Fibroblast of villous mesenchyme (primary cell): ENCODE measurements at regions not wholly inside any gene's neighbourhood (a gene's known extent, or its start where the extent isn't known, plus 50 kb on each side); places are given as distances from the start of the nearest gene placed in this dataset.
"Not testable (repeated sequence)": the region's sequence is repeated elsewhere in the genome, so short reads cannot be mapped to it uniquely, and the experiment has no call there.

Experiments used
- DNase-seq: peaks from one replicate; pipeline ENCODE4 v3.0.0-alpha.2; 2010; ENCODE audit warnings: low read depth
- H3K4me3 ChIP-seq: 2 replicates; pipeline ENCODE4 v1.5.1; 2011; ENCODE audit warnings: low read depth, mild to moderate bottlenecking, low read length

DNA sequence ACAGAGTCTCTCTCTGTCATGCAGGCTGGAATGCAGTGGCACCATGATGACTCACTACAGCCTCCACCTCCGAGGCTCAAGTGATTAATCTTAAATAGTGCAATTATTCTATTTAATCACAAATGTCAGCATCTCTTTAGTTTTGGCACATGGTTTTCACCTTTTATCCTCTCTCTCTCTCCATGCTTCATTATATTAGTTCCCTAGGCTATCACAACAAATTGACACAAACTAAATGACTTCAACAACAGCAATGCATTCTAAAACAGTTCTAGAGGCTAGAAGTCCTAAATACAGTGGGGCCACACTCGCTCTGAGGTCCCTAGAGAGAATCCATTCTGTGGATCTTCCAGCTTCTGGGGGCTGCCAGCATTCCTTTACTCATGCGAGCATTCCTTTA, 178.2 kb upstream of the ZNG1F start:
- not testable (repeated sequence) for H3K4me3 ChIP-seq, DNase-seq

DNA sequence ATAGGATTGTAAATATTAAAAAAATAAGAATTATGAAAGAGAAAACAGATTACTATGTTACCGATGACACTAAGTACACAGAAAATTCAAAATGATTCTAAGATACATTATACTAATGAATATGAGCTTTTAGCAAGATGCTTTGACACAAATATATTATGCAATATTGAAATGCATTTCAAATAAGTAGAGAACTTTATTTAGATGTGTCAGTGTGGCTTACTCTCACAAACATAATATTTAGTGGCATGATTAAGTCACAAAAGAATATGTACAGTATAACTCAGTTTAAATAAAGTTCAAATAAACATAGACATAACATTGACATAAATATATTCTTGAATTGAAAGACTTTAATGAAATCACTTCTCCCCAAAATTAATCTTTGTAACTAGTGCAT, 172.7 kb upstream of the ZNG1F start:
- H3K4me3 ChIP-seq, DNase-seq: not testable (repeated sequence)

DNA sequence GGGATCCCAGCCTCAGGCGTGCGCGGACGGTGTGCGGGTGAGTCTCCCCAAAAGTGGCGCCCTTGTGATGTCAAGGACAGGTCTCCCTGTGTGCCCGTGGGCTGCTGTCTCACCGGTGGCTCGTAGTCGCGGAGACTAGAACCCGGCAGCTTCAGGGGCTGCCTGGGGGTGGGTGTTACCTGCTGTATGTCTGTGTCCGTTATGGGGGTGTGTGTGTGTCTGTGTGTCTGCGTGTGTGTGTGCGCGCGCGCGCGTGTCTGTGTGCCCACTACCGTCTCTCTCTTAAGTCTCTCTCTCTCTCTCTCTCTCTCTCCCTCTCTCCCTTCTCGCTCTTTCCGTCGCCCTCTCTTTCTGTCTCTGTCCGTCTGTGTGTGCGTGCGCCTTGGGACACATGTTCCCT, 170.0 kb upstream of the ZNG1F start:
- DNase-seq, result peak; percentile 42
- H3K4me3 ChIP-seq, result peak overlapping the region; percentile 72

DNA sequence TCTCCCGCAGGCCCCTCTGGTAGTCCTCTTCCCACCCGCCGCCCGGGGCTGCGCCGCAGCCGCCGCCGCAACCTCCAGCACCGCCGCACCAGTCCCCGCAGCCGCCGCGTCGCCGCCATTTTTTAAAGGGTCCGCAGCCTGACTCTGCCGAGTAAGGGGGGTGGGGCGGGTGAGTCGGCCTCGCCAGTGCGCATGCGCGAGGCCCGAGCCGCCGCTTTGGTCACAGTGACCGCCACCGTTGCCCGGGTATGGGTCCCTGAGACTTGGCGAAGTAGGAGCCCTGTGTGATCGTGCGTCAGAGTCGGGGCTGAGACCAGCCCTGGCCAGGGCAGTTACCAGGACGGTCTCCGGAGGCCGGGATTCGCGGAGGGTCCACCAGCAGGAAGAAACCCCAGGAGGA, 169.6 kb upstream of the ZNG1F start:
- DNase-seq, result peak; percentile 61
- peak overlapping the region; percentile 72 for H3K4me3 ChIP-seq

DNA sequence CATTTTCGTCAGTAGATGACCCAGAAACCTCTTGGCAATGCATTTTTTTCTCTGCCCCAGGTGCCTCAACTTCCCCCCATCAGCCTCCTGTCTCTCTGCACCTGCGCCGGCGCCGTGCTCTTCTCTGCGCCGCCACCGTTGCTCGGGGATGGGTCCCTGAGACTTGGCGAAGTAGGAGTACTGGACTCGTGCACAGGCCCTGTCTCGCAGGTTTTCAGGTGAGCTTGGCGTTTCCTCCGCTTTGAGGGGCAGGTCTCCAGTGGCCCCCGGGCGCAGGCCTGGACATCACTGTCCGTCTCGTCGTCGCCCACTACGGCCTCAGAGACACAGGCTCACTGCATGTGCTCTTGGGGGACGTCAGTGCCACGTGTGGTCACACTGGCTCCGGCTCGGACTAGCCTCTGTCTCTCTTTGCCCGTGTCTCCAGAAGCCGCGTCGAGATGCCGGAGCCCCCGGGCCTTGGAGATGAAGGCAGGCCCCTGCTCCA, 168.8 kb upstream of the ZNG1F start:
- peak overlapping the region; percentile 72 for H3K4me3 ChIP-seq
- not testable (repeated sequence) for DNase-seq

DNA sequence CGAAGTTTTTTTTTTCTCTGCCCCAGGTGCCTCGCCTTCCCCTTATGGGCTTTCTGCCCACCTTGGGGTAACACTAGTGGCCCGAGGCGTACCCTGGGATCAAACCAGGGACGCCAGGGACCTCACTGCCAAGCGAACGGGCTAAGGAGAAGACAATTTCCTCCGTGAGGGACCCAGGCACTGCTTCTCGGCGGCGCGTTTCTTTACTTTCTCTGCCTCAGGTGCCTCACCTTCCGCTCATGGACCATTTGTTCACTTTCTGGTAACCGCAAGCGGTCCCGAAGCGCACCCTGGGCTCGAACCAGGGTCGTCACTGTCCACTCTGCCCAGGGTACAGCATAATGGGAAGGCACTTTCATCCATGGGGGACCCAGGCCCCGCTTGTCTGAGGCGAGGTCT, 168.2 kb upstream of the ZNG1F start:
- DNase-seq, H3K4me3 ChIP-seq: not testable (repeated sequence)

DNA sequence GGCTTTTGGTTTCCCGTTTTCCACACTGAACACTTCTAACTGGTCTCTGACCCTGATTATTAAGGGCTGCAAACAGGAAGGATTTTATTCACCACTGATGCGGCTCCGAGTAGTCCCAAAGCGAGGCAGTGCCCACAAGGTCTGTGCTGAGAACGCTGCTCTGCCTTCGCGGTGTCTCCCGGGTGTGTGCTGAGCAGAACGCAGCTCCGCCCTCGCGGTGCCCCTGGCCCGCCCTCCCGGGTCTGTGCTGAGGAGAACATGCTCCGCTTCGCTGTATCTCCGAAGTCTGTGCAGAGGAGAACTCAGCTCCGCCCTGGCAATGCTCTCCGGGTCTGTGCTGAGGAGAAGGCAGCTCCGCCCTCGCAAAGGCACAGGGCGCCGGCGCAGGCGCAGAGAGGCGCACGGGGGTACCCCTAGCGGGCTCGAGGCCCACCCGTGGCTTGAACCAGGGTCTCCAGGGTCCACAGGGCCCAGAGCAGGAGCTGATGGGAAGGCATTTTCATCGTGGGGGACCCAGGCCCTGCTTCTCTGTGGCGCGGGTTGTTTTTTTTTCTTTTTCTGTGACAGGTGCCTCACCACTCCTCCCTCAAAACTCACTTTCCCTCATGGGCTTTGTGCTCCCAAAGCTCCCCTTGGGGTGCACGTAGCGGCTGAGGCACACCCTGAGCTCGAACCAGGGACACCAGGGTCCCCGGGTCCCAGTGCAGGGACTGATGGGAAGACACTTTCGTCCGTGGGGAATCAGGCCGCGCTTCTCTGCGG, 167.7 kb upstream of the ZNG1F start:
- DNase-seq, result peak; percentile 71
- peak overlapping the region; percentile 32 for H3K4me3 ChIP-seq

DNA sequence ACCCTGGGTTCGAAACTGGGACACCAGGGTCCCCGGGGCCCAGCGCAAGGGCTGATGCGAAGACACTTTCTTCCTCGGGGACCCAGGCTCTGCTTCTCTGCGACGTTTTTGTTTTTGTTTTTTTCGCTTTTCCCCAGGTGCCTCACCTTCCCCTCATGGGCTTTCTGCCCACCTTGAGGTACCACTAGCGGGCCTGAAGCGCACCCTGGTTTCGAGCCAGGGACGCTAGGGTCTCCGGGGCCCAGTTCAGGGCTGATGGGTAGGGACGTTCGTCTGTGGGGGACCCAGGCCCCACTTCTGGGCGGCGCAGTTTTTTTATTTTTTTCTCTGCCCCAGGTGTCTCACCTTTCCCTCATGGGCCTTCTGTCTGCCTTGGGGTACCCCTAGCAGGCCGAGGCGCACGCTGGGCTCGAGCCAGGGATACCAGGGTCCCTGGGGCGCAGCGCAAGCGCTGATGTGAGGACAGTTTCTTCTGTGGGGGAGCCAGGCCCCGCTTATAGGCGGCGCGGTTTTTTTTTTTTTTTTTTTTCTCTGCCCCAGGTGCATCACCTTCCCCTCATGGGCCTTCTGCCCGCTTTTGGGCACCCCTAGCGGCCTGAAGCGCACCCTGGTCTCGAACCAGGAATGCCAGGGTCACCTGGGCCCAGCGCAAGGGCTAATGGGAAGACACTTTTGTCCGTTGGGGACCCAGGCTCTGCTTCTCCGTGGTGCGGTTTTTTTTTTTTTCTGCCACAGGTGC, 166.8 kb upstream of the ZNG1F start:
- DNase-seq, H3K4me3 ChIP-seq: not testable (repeated sequence)

DNA sequence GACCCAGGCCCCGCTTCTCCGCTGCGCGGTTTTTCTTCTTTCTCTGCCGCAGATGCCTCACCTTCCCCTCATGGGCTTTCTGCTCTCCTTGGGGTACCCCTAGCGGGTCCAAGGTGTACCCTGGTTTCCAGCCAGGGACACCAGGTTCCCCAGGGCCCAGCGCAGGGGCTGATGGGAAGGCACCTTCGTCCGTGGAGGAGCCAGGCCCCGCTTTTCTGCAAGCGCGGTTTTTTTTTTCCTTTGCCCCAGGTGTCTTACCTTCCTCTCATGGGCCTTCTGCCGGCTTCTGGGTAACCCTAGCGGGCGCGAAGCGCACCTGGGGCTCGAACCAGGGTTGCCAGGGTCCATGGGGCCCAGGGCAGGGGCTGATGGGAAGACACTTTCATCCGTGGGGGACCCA, 165.9 kb upstream of the ZNG1F start:
- not testable (repeated sequence) for DNase-seq, H3K4me3 ChIP-seq

DNA sequence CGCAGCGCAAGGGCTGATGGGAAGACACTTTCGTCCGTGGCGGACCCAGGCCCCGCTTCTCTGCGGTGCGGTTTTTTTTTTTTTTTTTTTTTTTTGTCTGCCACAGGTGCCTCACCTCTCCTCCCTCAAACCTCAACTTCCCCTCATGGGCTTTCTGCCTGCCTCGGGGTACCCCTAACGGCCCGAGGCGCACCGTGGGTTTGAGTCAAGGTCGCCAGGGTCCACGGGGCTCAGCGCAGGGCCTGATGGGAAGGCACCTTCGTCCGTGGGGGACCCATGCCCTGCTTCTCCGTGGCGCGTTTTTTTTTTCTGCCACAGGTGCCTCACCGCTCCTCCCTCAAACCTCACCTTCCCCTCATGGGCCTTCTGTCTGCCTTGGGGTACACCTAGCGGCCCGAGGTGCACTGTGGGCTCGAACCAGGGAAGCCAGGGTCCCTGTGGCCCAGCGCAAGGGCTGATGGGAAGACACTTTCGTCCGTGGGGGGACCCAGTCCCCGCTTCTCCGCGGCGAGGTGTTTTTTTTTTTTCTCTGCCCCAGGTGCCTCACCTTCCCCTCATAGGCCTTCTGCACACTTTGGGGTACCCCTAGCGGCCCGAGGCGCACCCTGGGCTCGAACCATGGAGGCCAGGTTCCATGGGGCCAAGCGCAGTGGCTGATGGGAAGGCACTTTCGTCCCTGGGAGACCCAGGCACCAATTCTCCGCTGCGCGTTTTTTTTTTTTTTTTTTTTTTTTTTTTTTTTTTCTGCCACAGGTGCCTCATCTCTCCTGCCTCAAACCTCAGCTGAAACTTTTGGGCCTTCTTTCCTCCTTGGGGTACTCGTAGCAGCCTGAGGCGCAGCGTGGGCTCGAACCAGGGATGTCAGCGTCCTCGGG, 165.2 kb upstream of the ZNG1F start:
- DNase-seq, result not testable (repeated sequence)
- H3K4me3 ChIP-seq, result peak overlapping the region; percentile 12

DNA sequence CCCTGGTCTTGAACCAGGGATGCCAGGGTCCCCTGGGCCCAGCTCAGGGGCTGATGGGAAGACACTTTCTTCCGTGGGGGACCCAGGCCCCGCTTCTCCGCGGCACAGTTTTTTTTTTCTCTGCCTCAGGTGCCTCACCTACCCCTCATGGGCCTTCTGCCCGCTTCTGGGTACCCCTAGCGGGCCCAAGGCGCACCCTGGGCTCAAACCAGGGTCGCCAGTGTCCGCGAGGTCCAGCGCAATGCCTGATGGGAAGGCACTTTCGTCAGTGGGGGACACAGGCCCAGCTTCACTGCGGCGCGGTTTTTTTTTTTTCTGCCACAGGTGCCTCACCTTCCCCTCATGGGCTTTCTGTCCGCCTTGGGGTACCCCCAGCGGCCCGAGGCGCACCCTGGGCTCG, 163.9 kb upstream of the ZNG1F start:
- not testable (repeated sequence) for H3K4me3 ChIP-seq, DNase-seq

DNA sequence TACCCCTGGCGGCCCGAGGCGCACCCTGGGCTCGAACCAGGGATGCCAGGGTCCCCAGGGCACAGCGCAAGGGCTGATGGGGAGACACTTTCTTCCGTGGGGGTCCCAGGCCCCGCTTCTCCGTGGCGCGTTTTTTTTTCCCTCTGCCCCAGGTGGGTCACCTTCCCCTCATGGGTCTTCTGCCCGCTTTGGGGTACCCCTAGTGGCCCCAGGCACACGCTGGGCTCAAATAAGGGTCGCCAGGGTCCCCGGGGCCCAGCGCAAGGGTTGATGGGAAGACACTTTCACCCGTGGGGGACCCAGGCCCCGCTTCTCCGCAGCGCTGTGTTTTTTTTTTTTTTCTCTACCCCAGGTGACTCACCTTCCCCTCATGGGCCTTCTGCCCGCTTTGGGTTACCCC, 163.3 kb upstream of the ZNG1F start:
- DNase-seq, H3K4me3 ChIP-seq: not testable (repeated sequence)

DNA sequence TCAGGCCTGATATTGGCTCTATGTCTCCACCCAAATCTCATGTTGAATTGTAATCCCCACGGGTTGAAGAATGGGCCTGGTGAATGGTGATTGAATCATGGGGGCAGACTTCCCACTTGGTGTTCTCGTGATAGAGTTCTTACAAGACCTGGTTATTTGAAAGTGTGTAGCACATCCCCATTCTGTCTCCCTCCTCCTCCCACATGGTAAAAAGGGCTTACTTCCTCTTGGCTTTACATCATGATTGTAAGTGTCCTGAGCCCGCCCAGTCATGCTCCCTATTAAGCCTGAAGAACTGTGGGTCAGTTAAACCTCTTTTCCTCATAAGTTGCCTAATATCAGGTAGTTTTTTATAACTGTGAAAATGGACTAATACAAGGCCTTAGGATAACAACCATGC, 158.8 kb upstream of the ZNG1F start:
- not testable (repeated sequence) for DNase-seq

DNA sequence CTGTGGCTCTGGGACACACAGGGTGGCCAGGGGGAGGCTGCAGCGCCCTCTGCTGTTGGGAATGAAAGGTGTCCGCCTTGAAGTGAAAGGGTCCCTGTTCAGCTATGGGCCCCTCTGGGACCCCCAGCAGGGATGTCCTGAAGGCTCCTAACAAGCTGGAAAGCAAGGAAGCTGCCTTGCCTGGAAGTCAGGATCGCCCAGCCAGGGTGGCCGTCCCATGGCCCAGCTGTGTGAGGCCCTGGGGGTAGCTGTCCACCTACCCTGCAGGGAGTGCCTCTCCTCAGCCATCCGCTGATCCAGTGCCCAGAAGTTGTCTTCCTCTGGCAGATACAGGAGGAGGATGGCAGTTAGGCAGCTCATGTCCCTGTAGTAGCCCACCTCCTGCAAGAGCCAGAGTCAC, 143.4 kb upstream of the ZNG1F start:
- H3K4me3 ChIP-seq, DNase-seq: not testable (repeated sequence)

More for the DNA sequence above, 158.8 kb upstream of the ZNG1F start:
- not testable (repeated sequence) for H3K4me3 ChIP-seq

DNA sequence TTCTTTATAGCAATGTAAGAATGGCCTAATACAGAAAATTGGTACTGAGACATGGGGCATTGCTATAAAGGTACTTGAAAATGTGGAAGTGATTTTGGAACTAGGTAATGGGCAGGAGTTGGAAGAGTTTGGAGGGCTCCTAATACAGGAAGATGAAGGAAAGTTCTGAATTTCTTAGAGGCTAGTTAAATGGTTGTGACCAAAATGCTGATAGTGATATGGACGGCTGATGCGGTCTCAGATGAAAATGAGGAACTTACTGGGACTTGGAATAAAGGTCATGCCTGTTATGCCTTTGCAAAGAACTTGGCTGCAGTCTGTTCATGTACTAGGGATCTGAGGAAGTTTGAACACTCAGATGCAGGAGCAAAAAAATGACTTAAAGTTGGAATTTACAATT, 132.2 kb upstream of the ZNG1F start:
- not testable (repeated sequence) for H3K4me3 ChIP-seq, DNase-seq

DNA sequence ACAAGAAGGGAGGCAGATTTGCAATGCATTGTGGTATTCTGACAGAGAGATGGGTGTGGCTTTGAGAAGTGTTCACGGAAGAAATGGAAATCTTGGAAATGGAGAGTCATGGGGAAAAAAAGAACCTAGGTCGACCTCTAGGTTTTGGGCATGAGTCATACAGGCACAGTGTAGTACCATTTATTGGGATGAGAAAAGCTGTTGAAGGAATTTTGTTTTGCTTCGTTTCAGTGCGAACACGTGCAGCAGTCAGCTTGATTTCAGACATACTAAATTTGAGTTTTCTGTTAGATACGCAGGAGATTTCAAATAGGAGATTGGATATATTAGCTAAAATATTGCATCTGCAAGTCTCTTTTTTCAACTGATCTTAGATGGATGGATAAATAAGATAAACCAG, 119.8 kb upstream of the ZNG1F start:
- not testable (repeated sequence) for DNase-seq, H3K4me3 ChIP-seq

DNA sequence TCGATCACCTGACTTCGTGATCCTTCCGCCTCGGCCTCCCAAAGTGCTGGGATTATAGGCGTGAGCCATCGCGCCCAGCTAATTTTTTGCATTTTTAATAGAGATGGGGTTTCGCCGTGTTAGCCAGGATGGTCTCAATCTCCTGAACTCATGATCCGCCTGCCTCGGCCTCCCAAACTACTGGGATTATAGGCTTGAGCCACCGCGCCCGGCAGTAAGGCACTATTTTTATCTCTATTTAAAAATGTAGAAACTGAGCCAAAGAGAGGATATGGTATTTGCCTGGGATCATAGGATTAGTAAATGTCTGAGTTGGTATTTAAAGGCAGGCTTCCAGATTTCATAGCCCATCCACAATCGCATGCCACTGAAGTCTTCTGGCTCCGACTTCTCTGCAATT, 96.6 kb upstream of the ZNG1F start:
- DNase-seq, H3K4me3 ChIP-seq: not testable (repeated sequence)

DNA sequence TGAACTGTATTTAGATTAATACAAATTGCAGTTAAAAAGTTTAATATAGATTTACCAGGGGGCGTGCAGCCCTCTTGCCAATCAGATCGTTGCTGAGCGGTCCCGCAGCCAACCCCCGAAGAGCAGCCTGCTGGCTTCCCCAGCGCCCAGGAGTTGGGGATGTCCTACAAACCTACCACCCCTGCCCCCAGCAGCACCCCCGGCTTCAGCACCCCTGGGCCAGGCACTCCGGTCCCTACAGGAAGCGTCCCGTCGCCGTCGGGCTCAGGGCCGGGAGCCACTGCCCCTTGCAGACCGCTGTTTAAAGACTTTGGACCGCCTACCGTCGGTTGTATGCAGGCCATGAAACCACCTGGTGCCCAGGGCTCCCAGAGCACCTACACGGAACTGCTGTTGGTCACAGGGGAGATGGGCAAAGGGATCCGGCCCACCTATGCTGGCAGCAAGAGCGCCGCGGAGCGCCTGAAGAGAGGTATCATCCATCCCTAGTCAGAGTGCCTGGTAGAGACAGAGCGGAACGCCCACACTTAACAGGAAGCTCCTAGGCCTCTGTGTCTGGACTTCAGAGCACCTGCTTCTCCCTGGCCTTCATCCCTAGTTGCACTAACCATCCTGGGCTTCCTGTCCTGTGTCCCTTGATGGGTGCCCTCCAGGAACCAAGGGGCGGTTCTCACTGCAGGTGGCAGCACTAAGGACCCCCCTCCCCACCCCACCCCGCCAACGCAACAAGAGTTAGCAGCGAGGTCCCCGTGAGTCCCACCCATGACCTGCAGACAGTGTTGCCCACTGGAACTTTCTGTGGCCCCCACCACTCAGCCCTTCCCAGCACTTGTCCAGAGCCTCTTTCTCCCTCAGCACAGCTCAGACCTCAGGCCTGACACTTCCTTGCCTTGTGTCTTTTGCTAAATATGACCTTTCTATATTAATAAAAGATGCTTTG, 91.5 kb upstream of the ZNG1F start:
- not testable (repeated sequence) for H3K4me3 ChIP-seq, DNase-seq
